ENCODE measurements at regions not wholly inside any gene's neighbourhood (a gene's known extent, or its start where the extent isn't known, plus 50 kb on each side); places are given as distances from the start of the nearest gene placed in this dataset.

DNA sequence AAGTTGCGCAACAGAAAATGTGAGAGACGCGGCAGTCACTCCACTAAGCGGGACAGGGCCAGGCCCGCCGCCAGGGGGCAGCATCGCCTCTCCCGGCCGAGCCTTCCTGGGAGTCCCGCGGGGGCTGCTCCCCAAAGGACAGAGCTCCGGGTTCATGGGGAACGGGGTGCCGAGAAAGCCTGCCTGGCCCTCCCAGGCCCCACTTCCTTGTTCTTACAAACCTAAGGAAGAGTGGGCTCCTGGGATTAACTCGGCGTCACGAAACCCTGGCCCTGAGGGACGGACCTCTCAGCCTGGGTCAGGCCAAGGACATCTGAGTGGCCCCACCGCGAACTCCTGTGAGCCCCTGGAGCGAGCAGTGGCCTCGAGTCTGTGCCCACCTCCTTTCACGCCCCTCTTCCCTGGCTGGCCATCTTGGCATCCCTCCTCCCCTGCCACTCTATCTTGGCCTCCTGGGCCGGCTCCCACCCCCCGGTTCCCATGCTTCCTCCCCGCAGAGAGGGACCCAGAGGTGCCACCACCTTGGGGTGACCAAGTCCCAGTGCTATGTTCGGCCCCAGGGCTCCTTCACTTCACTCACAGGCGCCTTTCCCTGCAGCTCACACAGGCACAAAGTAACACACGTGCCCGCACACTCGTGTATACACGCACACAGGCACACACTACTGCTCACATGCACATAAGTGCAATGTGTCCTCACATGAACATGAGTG is 99.9 kb upstream of the FGF3 start:
- peak; percentile 75 for DNase-seq

DNA sequence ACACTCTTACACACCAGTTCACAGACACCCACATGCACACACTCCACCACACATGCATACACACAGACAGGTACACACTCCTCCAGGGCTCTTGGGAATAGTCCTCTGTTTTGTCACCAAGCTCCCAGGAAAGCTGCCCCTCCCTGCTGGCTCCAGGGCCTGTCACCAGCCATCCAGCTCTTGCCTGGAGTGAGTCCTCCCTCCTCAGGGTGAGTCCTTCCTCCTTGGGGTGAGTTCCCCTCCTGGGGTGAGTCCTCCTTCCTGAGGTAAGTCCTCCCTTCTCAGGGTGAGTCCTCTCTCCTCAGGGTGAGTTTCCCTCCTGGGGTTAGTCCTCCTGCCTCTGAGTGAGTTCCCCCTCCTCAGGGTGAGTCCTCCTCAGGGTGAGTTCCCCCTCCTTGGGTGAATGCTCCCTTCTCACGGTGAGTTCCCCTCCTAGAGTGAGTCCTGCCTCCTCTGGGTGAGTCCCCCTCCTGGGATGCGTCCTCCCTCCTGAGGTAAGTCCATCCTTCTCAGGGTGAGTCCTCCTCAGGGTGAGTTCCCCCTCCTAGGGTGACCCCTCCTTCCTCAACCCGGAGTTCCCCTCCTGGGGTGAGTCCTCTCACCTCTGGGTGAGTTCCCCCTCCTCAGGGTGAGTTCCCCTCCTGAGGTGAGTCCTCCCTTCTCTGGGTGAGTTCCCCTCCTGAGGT is 100.6 kb upstream of the FGF3 start:
- DNase-seq, result no peak

DNA sequence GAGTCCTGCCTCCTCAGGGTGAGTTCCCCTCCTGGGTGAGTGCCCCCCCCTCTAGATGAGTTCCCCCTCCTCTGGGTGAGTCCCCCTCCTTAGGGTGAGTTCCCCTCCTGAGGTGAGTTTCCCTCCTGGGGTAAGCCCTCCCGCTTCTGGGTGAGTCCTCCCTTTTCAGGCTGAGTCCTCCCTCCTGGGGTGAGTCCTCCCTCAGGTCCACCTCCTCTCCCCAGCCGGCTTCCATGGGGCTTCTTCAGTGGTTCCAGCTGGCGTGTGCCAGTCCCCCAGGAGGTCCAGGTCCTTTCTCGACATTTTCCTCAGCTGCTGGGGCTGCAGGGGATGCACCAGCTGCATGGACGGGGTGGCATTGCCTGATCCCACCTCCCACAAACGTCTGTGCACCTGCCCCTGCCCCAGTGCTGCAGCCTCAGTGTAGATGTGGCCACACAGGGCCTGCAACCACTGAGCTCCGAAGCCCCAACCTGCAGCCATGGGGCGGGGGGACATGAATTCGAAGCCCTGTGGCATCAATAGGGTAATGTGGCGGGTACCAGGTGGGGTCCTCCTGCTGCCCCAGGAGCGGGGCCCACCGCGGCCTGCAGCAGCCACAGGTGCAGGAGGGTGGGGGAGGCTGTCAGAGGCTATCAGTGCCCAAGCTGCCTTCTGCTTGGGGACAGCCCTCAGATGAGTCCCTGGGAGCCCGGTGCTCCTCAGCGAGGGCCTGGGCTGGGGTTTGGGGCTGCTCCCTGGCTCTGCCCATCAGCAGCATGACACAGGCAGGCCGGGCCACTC is 101.3 kb upstream of the FGF3 start:
- DNase-seq, result no peak

DNA sequence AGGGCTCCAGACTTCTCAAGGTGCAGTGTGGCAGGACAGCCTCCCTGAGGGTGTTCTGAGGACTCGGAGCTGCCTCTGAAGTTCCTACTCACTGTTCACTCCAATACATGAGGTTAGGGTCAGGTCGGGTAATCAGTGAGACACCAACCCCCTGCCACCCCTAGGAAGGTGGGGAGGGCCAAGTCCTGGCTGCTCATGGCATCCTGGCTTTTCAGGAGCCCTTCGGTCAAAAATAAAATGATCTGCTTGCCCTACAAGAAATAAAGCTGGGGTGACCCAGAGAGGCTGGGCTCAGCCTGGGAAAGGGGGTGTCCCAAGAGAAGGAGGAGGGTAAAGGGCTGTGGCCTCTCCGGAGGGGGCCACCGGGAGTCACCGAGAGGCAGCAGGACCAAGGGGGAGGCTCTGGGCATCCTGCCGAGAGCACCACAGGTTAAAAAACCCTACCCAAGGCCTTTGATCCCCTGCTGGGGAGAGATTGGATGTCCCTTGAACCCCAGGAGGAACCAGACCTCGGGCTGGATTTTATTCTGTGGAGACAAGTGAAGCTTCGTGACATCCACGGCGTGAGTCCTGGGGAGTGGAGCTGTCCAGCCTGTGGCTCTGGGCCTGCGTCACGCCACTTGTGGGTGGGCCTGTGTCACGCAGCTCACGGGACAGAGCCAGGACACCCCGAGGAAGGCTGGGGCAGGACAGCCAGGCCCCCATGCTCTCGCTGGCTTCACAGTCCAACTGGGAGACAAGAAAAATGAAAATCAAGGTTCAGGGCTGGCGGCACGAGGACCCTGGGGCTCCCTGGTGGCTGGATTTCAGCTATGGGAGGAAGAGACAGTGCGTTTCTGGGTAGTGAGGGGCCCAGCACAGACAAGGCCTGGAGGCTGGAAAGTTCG is 102.2 kb upstream of the FGF3 start:
- DNase-seq, result no peak

DNA sequence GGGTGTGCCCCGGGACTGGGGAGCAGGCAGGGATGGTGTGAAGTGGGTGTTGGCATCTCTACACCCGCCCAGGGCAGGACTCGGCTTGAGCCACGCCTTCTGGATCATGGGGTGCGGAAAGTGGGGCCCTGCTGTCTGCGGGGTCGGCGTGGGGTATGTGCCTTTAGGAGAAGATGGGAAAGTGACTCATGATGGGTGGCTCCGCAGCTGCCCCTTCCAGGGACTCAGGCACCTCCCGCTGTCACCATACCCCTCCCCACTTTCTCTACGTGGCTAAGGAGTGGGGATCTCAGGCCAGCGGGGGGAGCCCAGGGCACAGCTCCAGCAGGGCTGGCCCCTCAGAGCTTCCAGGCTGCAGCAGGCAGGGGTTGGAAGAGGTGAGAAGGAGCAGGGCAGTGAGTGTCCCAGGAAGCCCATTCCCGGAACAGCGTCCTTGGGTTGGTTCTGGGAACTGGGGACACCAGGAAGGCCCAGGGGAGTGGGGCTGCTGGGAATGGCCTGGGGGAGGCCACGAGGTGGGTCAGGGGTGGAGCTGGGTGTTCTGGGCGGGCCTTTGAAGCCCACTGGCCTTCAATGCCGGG is 102.9 kb upstream of the FGF3 start:
- no peak for DNase-seq

- DNase-seq, result no peak
These were observed 103.4 kb upstream of the FGF3 start for GRCh38 chr11:69922596-69923111.

- DNase-seq, result no peak
These were observed 104.0 kb upstream of the FGF3 start for GRCh38 chr11:69923196-69923595.

- DNase-seq, result no peak
These were observed 104.6 kb upstream of the FGF3 start for GRCh38 chr11:69923641-69924307.

GRCh38 chr11:69924308-69925161 is 105.3 kb upstream of the FGF3 start:
- DNase-seq, result no peak

GRCh38 chr11:69925366-69926196 is 106.4 kb upstream of the FGF3 start:
- no peak for DNase-seq

GRCh38 chr11:69926376-69927050 is 107.3 kb upstream of the FGF3 start:
- DNase-seq, result no peak

DNA sequence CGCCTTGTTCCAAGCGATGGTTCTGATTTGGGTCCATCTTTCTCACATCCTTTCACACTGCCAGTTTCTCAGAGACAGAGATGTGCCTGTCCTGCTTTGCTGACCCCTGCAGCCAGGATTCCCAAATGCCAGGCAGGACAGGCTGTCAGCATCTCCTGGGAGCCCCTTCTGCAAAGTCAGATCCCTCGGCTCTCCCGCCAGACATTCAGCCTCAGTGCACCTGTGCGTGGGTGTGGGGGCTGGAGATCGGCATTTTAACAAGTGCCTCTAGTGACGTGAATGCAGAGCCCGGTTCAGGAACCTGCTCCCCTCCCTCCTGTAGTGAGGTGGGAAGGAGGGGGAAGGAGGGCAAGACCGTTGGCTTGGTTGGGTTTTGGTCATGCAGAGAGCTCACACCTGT is 108.9 kb upstream of the FGF3 start:
- DNase-seq, result no peak

- no peak for DNase-seq
These were observed 109.8 kb upstream of the FGF3 start for GRCh38 chr11:69928975-69929374.

- DNase-seq, result no peak
These were observed 111.2 kb upstream of the FGF3 start for GRCh38 chr11:69930081-69931059.

- no peak for DNase-seq
These were observed 112.1 kb upstream of the FGF3 start for GRCh38 chr11:69931060-69931910.

GRCh38 chr11:69931994-69932910 is 113.0 kb upstream of the FGF3 start:
- DNase-seq, result no peak

All from suppressor macrophage treated with lipopolysaccharide for 4 hours (primary cell).